IMR-90 (cell line): ENCODE measurements at regions not wholly inside any gene's neighbourhood (a gene's known extent, or its start where the extent isn't known, plus 50 kb on each side); places are given as distances from the start of the nearest gene placed in this dataset.

Experiments used
- ATAC-seq: fragments of 200-7000 bp; cut with Tn5 transposase; 2 replicates; pipeline ENCODE4 v1.9.1; 2020; ENCODE audit warnings: low read depth, mild to moderate bottlenecking, moderate library complexity
- BruUV-seq: library from RNA; stranded (reverse); fragments of 400-500 nt; replicated peaks from 2 replicates; lab custom pipeline; 2021; lab: Mats Ljungman, UMichigan
- CTCF ChIA-PET: fragments of 300-600 bp; formaldehyde crosslinking; extraction: SDS; loops from one replicate; lab custom pipeline; 2021; ENCODE audit warnings: antibody characterized with exemption; lab: Yijun Ruan, JAX
- POLR2A ChIA-PET: fragments of 300-600 bp; sonication (Branson Sonifier 250); formaldehyde crosslinking; loops from one replicate; lab custom pipeline; 2022; ENCODE audit warnings: antibody characterized with exemption; ENCODE audit not compliant: unreplicated experiment; lab: Charles Lee
- DNase-seq: peaks from one replicate; pipeline ENCODE4 v3.0.0; 2013
- H2AFZ ChIP-seq: replicated peaks from 2 replicates; pipeline ENCODE3; 2013; ENCODE audit warnings: low read length, mild to moderate bottlenecking; ENCODE audit not compliant: poor library complexity
- H2AK5ac ChIP-seq: 2 replicates; pipeline ENCODE4 v1.6.1; 2013; ENCODE audit warnings: low read depth, low read length, inconsistent platforms
- H2AK9ac ChIP-seq: replicated peaks from 2 replicates; pipeline ENCODE3; 2013; ENCODE audit warnings: mild to moderate bottlenecking, low read depth, low read length, moderate library complexity; ENCODE audit not compliant: poor library complexity
- H2BK120ac ChIP-seq: 2 replicates; pipeline ENCODE4 v1.6.1; 2013; ENCODE audit warnings: low read depth, low read length, inconsistent platforms
- H2BK15ac ChIP-seq: 3 replicates; pipeline ENCODE4 v1.6.1; 2013; ENCODE audit warnings: low read depth, low read length, inconsistent platforms
- H2BK20ac ChIP-seq: 2 replicates; pipeline ENCODE4 v1.6.1; 2013; ENCODE audit warnings: low read depth, mild to moderate bottlenecking, inconsistent platforms, low read length, moderate library complexity
- H2BK5ac ChIP-seq: 2 replicates; pipeline ENCODE4 v1.6.1; 2013; ENCODE audit warnings: mild to moderate bottlenecking, low read depth, low read length, inconsistent platforms; ENCODE audit not compliant: poor library complexity, severe bottlenecking
- H3K14ac ChIP-seq: replicated peaks from 2 replicates; pipeline ENCODE4 v1.6.1; 2013; ENCODE audit warnings: low read depth, low read length, inconsistent platforms
- H3K18ac ChIP-seq: 2 replicates; pipeline ENCODE4 v1.6.1; 2013; ENCODE audit warnings: low read depth, low read length, control low read depth
- H3K23ac ChIP-seq: 2 replicates; pipeline ENCODE4 v1.6.1; 2013; ENCODE audit warnings: low read depth, low read length, inconsistent platforms
- H3K27ac ChIP-seq: 2 replicates; pipeline ENCODE4 v1.5.1; 2013; ENCODE audit warnings: mild to moderate bottlenecking, control low read depth, low read length; ENCODE audit not compliant: insufficient read depth
- H3K27me3 ChIP-seq: 2 replicates; pipeline ENCODE4 v1.6.1; 2013; ENCODE audit warnings: low read length; ENCODE audit not compliant: control insufficient read depth, insufficient read depth
- H3K36me3 ChIP-seq: 2 replicates; pipeline ENCODE4 v1.6.1; 2013; ENCODE audit warnings: low read length, mixed read lengths; ENCODE audit not compliant: control insufficient read depth, insufficient read depth
- H3K4ac ChIP-seq: 2 replicates; pipeline ENCODE4 v1.6.1; 2013; ENCODE audit warnings: low read depth, low read length, inconsistent platforms
- H3K4me1 ChIP-seq: 2 replicates; pipeline ENCODE4 v1.6.1; 2013; ENCODE audit warnings: low read length, mixed read lengths; ENCODE audit not compliant: control insufficient read depth, insufficient read depth
- H3K4me2 ChIP-seq: 2 replicates; pipeline ENCODE4 v1.6.1; 2013; ENCODE audit warnings: low read depth, mild to moderate bottlenecking, control low read depth, low read length, moderate library complexity
- H3K4me3 ChIP-seq: 2 replicates; pipeline ENCODE4 v1.5.1; 2013; ENCODE audit warnings: low read depth, mild to moderate bottlenecking, control low read depth, low read length, moderate library complexity; ENCODE audit not compliant: insufficient read depth
- H3K56ac ChIP-seq: 2 replicates; pipeline ENCODE4 v1.6.1; 2013; ENCODE audit warnings: low read length, inconsistent platforms; ENCODE audit not compliant: insufficient read depth; ENCODE audit errors: extremely low read depth
- H3K79me1 ChIP-seq, 2 experiments: 2 replicates each; pipeline ENCODE4 v1.6.1; 2013; ENCODE audit warnings: low read length in 2 of 2, inconsistent platforms in 1 of 2, low read depth in 1 of 2
- H3K9ac ChIP-seq: 2 replicates; pipeline ENCODE4 v1.6.1; 2013; ENCODE audit warnings: low read depth, low read length, control low read depth
- H3K9me1 ChIP-seq: 2 replicates; pipeline ENCODE4 v1.6.1; 2013; ENCODE audit warnings: low read length, inconsistent platforms; ENCODE audit not compliant: insufficient read depth
- H3K9me3 ChIP-seq: 2 replicates; pipeline ENCODE4 v1.6.1; 2013; ENCODE audit warnings: low read length; ENCODE audit not compliant: control insufficient read depth, insufficient read depth
- H4K20me1 ChIP-seq: 2 replicates; pipeline ENCODE4 v1.6.1; 2013; ENCODE audit warnings: low read length, inconsistent platforms; ENCODE audit not compliant: insufficient read depth
- H4K5ac ChIP-seq: 2 replicates; pipeline ENCODE4 v1.6.1; 2013; ENCODE audit warnings: mild to moderate bottlenecking, low read depth, low read length, control low read depth
- H4K8ac ChIP-seq, 2 experiments: 2 replicates each; pipeline ENCODE4 v1.6.1; 2013; ENCODE audit warnings: low read depth in 2 of 2, low read length in 2 of 2, control low read depth in 1 of 2, inconsistent platforms in 1 of 2
- H4K91ac ChIP-seq: 2 replicates; pipeline ENCODE4 v1.6.1; 2013; ENCODE audit warnings: low read depth, low read length, inconsistent platforms; ENCODE audit not compliant: insufficient read depth
- BHLHE40 ChIP-seq: fragments of 150-350 bp; IDR thresholded peaks from 2 replicates; pipeline ENCODE4 v1.6.1; 2016; ENCODE audit warnings: mild to moderate bottlenecking, low read depth, low read length
- CEBPB ChIP-seq: IDR thresholded peaks from 2 replicates; pipeline ENCODE4 v1.6.1; 2012; ENCODE audit warnings: low read depth, low read length, improper control_type of control experiment
- CHD1 ChIP-seq: IDR thresholded peaks from 2 replicates; pipeline ENCODE4 v1.6.1; 2012; ENCODE audit warnings: low read depth, low read length, improper control_type of control experiment
- CTCF ChIP-seq: conservative IDR thresholded peaks from 2 replicates; pipeline ENCODE4 v1.5.1; 2012; ENCODE audit warnings: mild to moderate bottlenecking, low read depth, low read length, improper control_type of control experiment
- FOS ChIP-seq: fragments of 150-350 bp; IDR thresholded peaks from 2 replicates; pipeline ENCODE4 v1.6.1; 2016; ENCODE audit warnings: low read depth, low read length
- MAFK ChIP-seq: IDR thresholded peaks from 2 replicates; pipeline ENCODE4 v1.6.1; 2012; ENCODE audit warnings: low read depth, low read length, improper control_type of control experiment
- MAZ ChIP-seq: IDR thresholded peaks from 2 replicates; pipeline ENCODE4 v1.6.1; 2012; ENCODE audit warnings: low read depth, mild to moderate bottlenecking, low read length, improper control_type of control experiment, moderate library complexity, borderline replicate concordance
- MXI1 ChIP-seq: IDR thresholded peaks from 2 replicates; pipeline ENCODE4 v1.6.1; 2012; ENCODE audit warnings: low read depth, mild to moderate bottlenecking, low read length, moderate library complexity, borderline replicate concordance
- NFE2L2 ChIP-seq: fragments of 150-350 bp; IDR thresholded peaks from 2 replicates; pipeline ENCODE4 v1.6.1; 2016; ENCODE audit warnings: low read depth, mild to moderate bottlenecking, low read length
- RAD21 ChIP-seq: IDR thresholded peaks from 2 replicates; pipeline ENCODE4 v1.6.1; 2012; ENCODE audit warnings: low read length, improper control_type of control experiment
- RFX5 ChIP-seq: IDR thresholded peaks from 2 replicates; pipeline ENCODE4 v1.8.0; 2012; ENCODE audit warnings: low read depth, mild to moderate bottlenecking, low read length, moderate library complexity
- SMC3 ChIP-seq: fragments of 150-350 bp; IDR thresholded peaks from 2 replicates; pipeline ENCODE4 v1.6.1; 2016; ENCODE audit warnings: low read depth, mild to moderate bottlenecking, antibody characterized with exemption, low read length, moderate library complexity
- USF2 ChIP-seq: fragments of 150-350 bp; IDR thresholded peaks from 2 replicates; pipeline ENCODE4 v1.6.1; 2017; ENCODE audit warnings: mild to moderate bottlenecking, antibody characterized with exemption, low read length, low read depth
- WGBS, 2 experiments: methylation state at CpG; one replicate each; pipeline versions ENCODE4 v1.1.5 to v1.1.7; 2013; ENCODE audit warnings: missing lambda C conversion rate in 2 of 2; ENCODE audit not compliant: insufficient read length in 1 of 2; ENCODE audit errors: extremely low coverage in 2 of 2; 5-methylcytosine and 5-hydroxymethylcytosine counted together
- dilution Hi-C: fragments of 300-500 bp; cut with HindIII; formaldehyde crosslinking; loops from one replicate; pipeline ENCODE4 v1.14.3; 2018; ENCODE audit warnings: low sequenced_read_pairs; ENCODE audit not compliant: unreplicated experiment
- in situ Hi-C: fragments of 300-500 bp; cut with MboI; formaldehyde crosslinking; loops from 3 replicates; pipeline ENCODE4 v1.14.3; 2019; ENCODE audit warnings: low sequenced_read_pairs, inconsistent platforms, mixed read lengths
- intact Hi-C: fragments of 100-400 bp; cut with micrococcal nuclease; formaldehyde crosslinking; loops from 2 replicates; pipeline ENCODE4 v1.10.0; 2022

- no peaks in the 10 kb centered on the region for H3K9me3 ChIP-seq
- POLR2A ChIA-PET, result no interaction called here
- H2AFZ ChIP-seq, result no peak overlapping the region
- no peaks in the 10 kb centered on the region for H3K4me1 ChIP-seq
- TF ChIP-seq RAD21, result no peak
- TF ChIP-seq USF2, result no peak
- TF ChIP-seq SMC3, result no peak
- TF ChIP-seq FOS, result no peak
- no peak for TF ChIP-seq CHD1
- TF ChIP-seq MAFK, result no peak
- TF ChIP-seq BHLHE40, result no peak
- TF ChIP-seq CTCF, result no peak
- TF ChIP-seq MXI1, result no peak
- no peak for TF ChIP-seq RFX5
- TF ChIP-seq MAZ, result no peak
- TF ChIP-seq CEBPB, result no peak
- TF ChIP-seq NFE2L2, result no peak
- peak overlapping the region; percentile 46; the same call in 1 of the 2 replicates for H3K4me2 ChIP-seq
- H2AK5ac ChIP-seq, result no peak overlapping the region
- intact Hi-C loops (no loop called here), dilution Hi-C loops (no loop called here), in situ Hi-C loops (no loop called here)
- BruUV-seq, result no TSS peak
- no peak overlapping the region for H3K9ac ChIP-seq
- H2AK9ac ChIP-seq, result no peak overlapping the region
- no peak for ATAC-seq
- H3K79me1 ChIP-seq, result no peaks in the 10 kb centered on the region
- peak overlapping the region; percentile 17; the same call in 1 of the 2 replicates for H2BK120ac ChIP-seq
- H4K20me1 ChIP-seq, result no peaks in the 10 kb centered on the region
- no peak overlapping the region for H3K4me3 ChIP-seq
- H3K14ac ChIP-seq, result no peak overlapping the region
- 0 out of 2 replicates have a peak, but pooled peaks cover 3% of the 10 kb centered on the region for H3K9me1 ChIP-seq
- no peak overlapping the region for H3K56ac ChIP-seq
- no peak overlapping the region for H4K91ac ChIP-seq
- peak overlapping the region; percentile 3; the same call in 1 of the 2 replicates for H3K4ac ChIP-seq
- H4K8ac ChIP-seq, result no peak overlapping the region
- peak overlapping the region; percentile 48; the same call in 1 of the 2 replicates for H3K18ac ChIP-seq
- CTCF ChIA-PET, result interaction anchor here (0.8 to 1.3 kb wide), 5 partner anchors 11 to 93 kb away, joined by 3 to 4 read pairs (median 4); no protein-coding TSS in a partner anchor
- 0 out of 3 replicates have a peak overlapping the region, but pooled peaks have one; percentile 28 for H2BK15ac ChIP-seq
- H3K27me3 ChIP-seq, result no peaks in the 10 kb centered on the region
- H4K5ac ChIP-seq, result peak overlapping the region; percentile 39; the same call in 1 of the 2 replicates
- no peak overlapping the region for H3K27ac ChIP-seq
- H3K23ac ChIP-seq, result no peak overlapping the region
- H2BK20ac ChIP-seq, result peak overlapping the region; percentile 13; the same call in 1 of the 2 replicates
- no CpG with 5 or more reads among the region's 1 CpG for WGBS, 2 experiments
- DNase-seq, result peak; percentile 3
- peak overlapping the region; percentile 64 for H2BK5ac ChIP-seq
- no peaks in the 10 kb centered on the region for H3K36me3 ChIP-seq
Observed at GRCh38 chr3:78140866-78141265, 1101.0 kb downstream of the ROBO2 start.
